Kidney epithelial cell (primary cell): ENCODE measurements at regions not wholly inside any gene's neighbourhood (a gene's known extent, or its start where the extent isn't known, plus 50 kb on each side); places are given as distances from the start of the nearest gene placed in this dataset.

Experiments
- DNase-seq: peaks from one replicate; pipeline ENCODE4 v3.0.0-alpha.2; 2010; ENCODE audit warnings: low read depth
- H3K27me3 ChIP-seq: 2 replicates; pipeline ENCODE4 v1.6.0; 2011; ENCODE audit warnings: low read length; ENCODE audit not compliant: control insufficient read depth, insufficient read depth
- H3K36me3 ChIP-seq: 2 replicates; pipeline ENCODE4 v1.5.1; 2011; ENCODE audit warnings: low read length; ENCODE audit not compliant: control insufficient read depth, insufficient read depth
- H3K4me3 ChIP-seq: 2 replicates; pipeline ENCODE4 v1.5.1; 2011; ENCODE audit warnings: low read depth, mild to moderate bottlenecking, control low read depth, low read length
- TF ChIP-seq, protein P1 (sequence below): IDR thresholded peaks from 2 replicates; pipeline ENCODE4 v1.5.1; 2011; ENCODE audit warnings: mild to moderate bottlenecking, moderate library complexity, low read length, control low read depth, inconsistent platforms; ENCODE audit not compliant: insufficient read depth, poor library complexity, severe bottlenecking

DNA sequence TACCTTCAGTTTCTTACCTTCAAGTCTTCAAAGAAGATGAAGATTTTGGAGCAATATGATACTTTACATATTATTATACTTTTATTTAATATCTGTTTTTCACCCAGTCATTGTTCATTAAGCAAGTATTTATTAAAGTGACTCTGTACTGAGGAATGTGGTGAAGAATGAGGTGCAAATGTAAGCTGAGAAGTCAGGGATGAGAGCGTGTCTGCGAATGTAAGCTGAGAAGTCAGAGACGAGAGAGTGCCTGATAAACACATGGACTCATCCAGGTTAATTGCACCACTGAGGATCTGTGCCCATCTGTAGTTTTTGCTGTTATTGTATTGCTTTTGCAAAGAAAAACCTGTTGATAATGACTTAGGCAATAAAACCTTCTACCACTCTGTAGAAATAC, 211.9 kb upstream of the FAR2 start:
- TF ChIP-seq, protein P1, sequence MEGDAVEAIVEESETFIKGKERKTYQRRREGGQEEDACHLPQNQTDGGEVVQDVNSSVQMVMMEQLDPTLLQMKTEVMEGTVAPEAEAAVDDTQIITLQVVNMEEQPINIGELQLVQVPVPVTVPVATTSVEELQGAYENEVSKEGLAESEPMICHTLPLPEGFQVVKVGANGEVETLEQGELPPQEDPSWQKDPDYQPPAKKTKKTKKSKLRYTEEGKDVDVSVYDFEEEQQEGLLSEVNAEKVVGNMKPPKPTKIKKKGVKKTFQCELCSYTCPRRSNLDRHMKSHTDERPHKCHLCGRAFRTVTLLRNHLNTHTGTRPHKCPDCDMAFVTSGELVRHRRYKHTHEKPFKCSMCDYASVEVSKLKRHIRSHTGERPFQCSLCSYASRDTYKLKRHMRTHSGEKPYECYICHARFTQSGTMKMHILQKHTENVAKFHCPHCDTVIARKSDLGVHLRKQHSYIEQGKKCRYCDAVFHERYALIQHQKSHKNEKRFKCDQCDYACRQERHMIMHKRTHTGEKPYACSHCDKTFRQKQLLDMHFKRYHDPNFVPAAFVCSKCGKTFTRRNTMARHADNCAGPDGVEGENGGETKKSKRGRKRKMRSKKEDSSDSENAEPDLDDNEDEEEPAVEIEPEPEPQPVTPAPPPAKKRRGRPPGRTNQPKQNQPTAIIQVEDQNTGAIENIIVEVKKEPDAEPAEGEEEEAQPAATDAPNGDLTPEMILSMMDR: no peak
- Histone ChIP-seq H3K27me3 (no peaks in the 10 kb centered on the region), H3K36me3 (no peaks in the 10 kb centered on the region), H3K4me3 (no peak overlapping the region)
- DNase-seq: peak; percentile 10

DNA sequence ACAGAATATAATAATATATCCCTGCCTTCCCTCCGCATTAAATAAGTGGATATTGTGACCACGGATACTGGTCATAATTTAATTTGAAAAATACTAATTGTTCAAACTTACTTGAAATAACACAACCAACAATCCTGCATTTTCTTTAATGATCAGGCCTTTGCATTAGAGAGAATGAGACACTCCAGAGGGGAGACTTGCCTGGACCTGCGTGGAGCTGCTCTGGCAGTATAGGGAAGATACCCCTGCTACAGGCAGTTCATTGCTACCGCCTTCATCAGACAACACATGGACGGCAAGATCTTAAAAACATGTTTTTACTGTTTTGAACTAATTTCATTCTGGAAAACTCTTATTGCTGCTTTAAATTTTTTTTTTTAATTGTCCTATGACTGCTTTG, 211.0 kb upstream of the FAR2 start:
- DNase-seq: no peak
- TF ChIP-seq, protein P1: no peak
- Histone ChIP-seq H3K4me3 (no peak overlapping the region), H3K36me3 (no peaks in the 10 kb centered on the region), H3K27me3 (no peaks in the 10 kb centered on the region)

DNA sequence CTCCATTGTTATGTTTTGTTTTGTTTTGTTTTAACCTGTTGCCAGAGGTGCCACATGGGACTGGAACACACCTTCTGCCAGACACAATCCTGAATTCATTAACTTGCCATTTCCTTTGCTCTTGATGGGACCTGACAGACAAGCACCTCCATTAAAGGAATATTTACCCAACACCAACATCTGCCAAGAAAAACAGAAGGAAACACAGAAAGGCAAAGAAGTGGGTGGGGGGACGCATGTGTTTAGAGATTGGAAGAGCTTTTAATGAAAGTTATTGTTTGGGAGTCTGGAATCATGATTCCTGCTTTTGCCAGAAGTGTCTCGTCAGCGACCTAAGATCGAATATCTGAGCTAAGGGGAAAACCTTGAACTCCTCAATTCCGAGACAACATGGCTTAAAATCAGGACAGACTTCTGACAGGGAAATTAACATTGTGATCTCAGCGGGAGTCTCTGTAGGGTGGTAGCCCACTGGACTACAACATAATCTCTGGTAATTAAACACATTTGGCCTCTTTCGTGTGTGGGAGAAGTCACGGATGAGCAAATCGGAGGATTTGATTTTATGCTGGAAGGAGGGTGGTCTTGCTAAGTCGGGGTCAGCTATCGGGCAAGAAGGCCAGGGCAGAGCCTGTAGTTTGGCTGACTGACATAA, 210.4 kb upstream of the FAR2 start:
- Histone ChIP-seq H3K27me3 (no peaks in the 10 kb centered on the region), H3K36me3 (no peaks in the 10 kb centered on the region), H3K4me3 (no peak overlapping the region)
- no peak for DNase-seq
- TF ChIP-seq, protein P1: no peak

DNA sequence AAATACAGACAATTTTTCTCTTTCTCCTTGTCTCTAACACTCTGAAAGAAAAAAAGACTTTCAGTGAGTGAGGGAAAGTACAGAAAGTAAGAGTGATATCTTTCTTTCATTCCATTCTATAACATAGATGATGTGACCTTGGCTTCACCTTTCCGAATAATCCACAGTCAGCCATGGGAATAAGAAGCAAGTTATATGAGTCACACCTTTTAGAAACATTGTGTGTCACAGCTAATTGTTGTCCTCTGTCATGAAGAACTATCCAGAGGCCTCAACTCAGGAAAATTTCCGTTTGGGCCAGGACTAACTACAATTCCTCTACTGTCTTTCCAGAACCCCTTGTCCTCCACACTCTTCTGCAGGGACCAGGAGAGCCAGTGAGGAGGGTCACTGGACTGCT, 209.7 kb upstream of the FAR2 start:
- TF ChIP-seq, protein P1: no peak
- Histone ChIP-seq H3K27me3 (no peaks in the 10 kb centered on the region), H3K4me3 (no peak overlapping the region), H3K36me3 (no peaks in the 10 kb centered on the region)
- no peak for DNase-seq

DNA sequence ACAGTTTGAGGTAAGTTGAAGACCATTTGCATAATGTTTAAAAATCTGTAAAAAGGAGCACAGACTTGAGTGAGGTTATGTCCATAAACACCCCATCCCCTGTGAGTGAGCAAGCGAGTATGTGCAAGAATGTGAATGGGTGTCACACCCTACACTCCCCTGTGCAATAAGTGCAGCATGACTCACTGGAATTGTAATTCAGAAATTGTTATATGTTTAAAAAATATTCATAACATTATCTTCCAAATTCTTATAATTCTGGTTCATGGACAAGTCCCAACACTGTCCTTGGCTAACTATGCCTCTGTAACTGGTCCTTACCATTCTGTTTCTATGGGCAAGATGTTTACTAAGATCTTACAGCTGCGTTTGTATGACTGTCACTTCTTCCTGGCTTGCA, 207.8 kb upstream of the FAR2 start:
- DNase-seq: no peak
- H3K36me3 ChIP-seq: no peaks in the 10 kb centered on the region
- no peak overlapping the region for H3K4me3 ChIP-seq
- no peaks in the 10 kb centered on the region for H3K27me3 ChIP-seq
- TF ChIP-seq, protein P1: no peak

DNA sequence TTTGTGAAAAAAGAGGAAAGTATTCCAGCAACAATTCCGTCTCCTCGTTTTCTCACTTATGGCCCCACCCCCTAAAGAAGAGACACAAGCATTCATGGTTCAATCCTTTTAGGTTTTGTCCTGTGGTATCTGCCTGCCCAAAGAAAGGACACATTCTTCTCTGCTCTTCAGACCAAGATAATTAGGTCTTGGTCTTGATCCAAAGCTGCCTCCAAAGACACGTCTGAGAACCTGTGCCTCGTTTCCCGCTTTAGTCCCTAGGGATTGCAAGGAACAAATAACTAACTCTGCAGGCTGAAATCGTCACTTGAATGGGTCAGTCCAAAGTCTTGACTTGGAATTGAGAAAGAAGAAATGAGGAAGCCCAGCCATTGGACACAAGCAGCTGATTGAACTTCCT, 202.7 kb upstream of the FAR2 start:
- H3K36me3 ChIP-seq: no peaks in the 10 kb centered on the region
- DNase-seq: no peak
- no peak overlapping the region for H3K4me3 ChIP-seq
- TF ChIP-seq, protein P1: no peak
- no peaks in the 10 kb centered on the region for H3K27me3 ChIP-seq
